Liver (tissue), 8 donors: ENCODE measurements at regions not wholly inside any gene's neighbourhood (a gene's known extent, or its start where the extent isn't known, plus 50 kb on each side); places are given as distances from the start of the nearest gene placed in this dataset.
A peak's percentile ranks its signal among the peaks of the same experiment; 100 is the strongest.

Experiments used
- DNase-seq: peaks from one replicate; pipeline ENCODE4 v3.0.0-alpha.2; 2017; ENCODE audit warnings: low spot score
- H3K27ac ChIP-seq, 2 donors: one replicate each; pipeline ENCODE4 v1.7.0; 2013; ENCODE audit warnings: inconsistent platforms in 2 of 2, low read length in 2 of 2, control low read depth in 1 of 2, low read depth in 1 of 2, mild to moderate bottlenecking in 1 of 2
- H3K27me3 ChIP-seq, 4 donors: one replicate each; pipeline versions ENCODE4 v1.6.1 to v1.7.0; 2013; ENCODE audit warnings: low read length in 3 of 4, inconsistent platforms in 1 of 4, mild to moderate bottlenecking in 1 of 4, moderate library complexity in 1 of 4; ENCODE audit not compliant: control insufficient read depth in 4 of 4, insufficient read depth in 4 of 4
- H3K36me3 ChIP-seq, 4 donors: one replicate each; pipeline versions ENCODE4 v1.6.1 to v1.7.0; 2013; ENCODE audit warnings: low read length in 3 of 4, mild to moderate bottlenecking in 3 of 4, low read depth in 1 of 4, moderate library complexity in 1 of 4; ENCODE audit not compliant: control insufficient read depth in 4 of 4, insufficient read depth in 3 of 4
- H3K4me1 ChIP-seq, 4 donors: one replicate each; pipeline versions ENCODE4 v1.6.1 to v1.7.0; 2013; ENCODE audit warnings: low read length in 3 of 4, mild to moderate bottlenecking in 3 of 4, moderate library complexity in 1 of 4; ENCODE audit not compliant: control insufficient read depth in 4 of 4, insufficient read depth in 4 of 4
- H3K4me3 ChIP-seq, 3 donors: one replicate each; pipeline versions ENCODE4 v1.6.1 to v1.7.0; 2013; ENCODE audit warnings: low read length in 3 of 3, control low read depth in 1 of 3, low read depth in 1 of 3, mild to moderate bottlenecking in 1 of 3
- H3K9ac ChIP-seq, 2 donors: one replicate each; pipeline ENCODE4 v1.7.0; 2013; ENCODE audit warnings: low read length in 2 of 2, mild to moderate bottlenecking in 2 of 2, moderate library complexity in 2 of 2, control low read depth in 1 of 2, low read depth in 1 of 2
- H3K9me3 ChIP-seq, 4 donors: one replicate each; pipeline versions ENCODE4 v1.6.1 to v1.7.0; 2013; ENCODE audit warnings: low read length in 3 of 4; ENCODE audit not compliant: control insufficient read depth in 4 of 4
- ATF3 ChIP-seq: IDR thresholded peaks from 2 replicates; pipeline ENCODE4 v1.6.1; 2016; ENCODE audit warnings: antibody characterized with exemption
- CTCF ChIP-seq: fragments of 150-350 bp; IDR thresholded peaks from 2 replicates; pipeline ENCODE4 v1.5.1; 2017; ENCODE audit warnings: improper control_type of control experiment, low read depth, low read length; ENCODE audit not compliant: missing input control
- EGR1 ChIP-seq, 2 donors: IDR thresholded peaks; 2 replicates each; pipeline ENCODE4 v1.6.1; 2016 to 2018; ENCODE audit warnings: antibody characterized with exemption in 2 of 2, low read depth in 2 of 2
- HNF4A ChIP-seq, 2 donors: conservative IDR thresholded peaks; 2 replicates each; pipeline ENCODE4 v1.6.1; 2016; ENCODE audit warnings: antibody characterized with exemption in 2 of 2, mild to moderate bottlenecking in 2 of 2
- HNF4G ChIP-seq: IDR thresholded peaks from 2 replicates; pipeline ENCODE4 v1.6.1; 2016; ENCODE audit warnings: antibody characterized with exemption
- NR2F2 ChIP-seq: IDR thresholded peaks from 2 replicates; pipeline ENCODE4 v1.6.1; 2016; ENCODE audit warnings: antibody characterized with exemption
- RAD21 ChIP-seq, 2 donors: IDR thresholded peaks; 2 replicates each; pipeline ENCODE4 v1.6.1; 2016; ENCODE audit warnings: antibody characterized with exemption in 2 of 2, mild to moderate bottlenecking in 2 of 2
- REST ChIP-seq: IDR thresholded peaks from 2 replicates; pipeline ENCODE4 v1.6.1; 2016; ENCODE audit warnings: antibody characterized with exemption, mild to moderate bottlenecking
- RXRA ChIP-seq, 2 donors: IDR thresholded peaks; 2 replicates each; pipeline ENCODE4 v1.6.1; 2017 to 2018; ENCODE audit warnings: antibody characterized with exemption in 2 of 2, mild to moderate bottlenecking in 1 of 2
- SP1 ChIP-seq: IDR thresholded peaks from 2 replicates; pipeline ENCODE4 v1.6.1; 2018; ENCODE audit warnings: antibody characterized with exemption, mild to moderate bottlenecking
- TAF1 ChIP-seq: conservative IDR thresholded peaks from 2 replicates; pipeline ENCODE4 v1.6.1; 2016; ENCODE audit warnings: antibody characterized with exemption, mild to moderate bottlenecking
- ZBTB33 ChIP-seq: IDR thresholded peaks from 2 replicates; pipeline ENCODE4 v1.6.1; 2016; ENCODE audit warnings: antibody characterized with exemption
- WGBS: extraction: QIAGEN DNeasy Blood & Tissue Kit; methylation state at CpG from one replicate; pipeline ENCODE4 v1.1.7; 2013; 5-methylcytosine and 5-hydroxymethylcytosine counted together
- donor health status: healthy.
- donor health status: healthy.
- donor health status: healthy.
- donor health status: healthy.
- donor health status: healthy.

GRCh38 chr4:183838987-183839712 is 66.0 kb upstream of the STOX2 start:
- H3K27ac ChIP-seq = no peak overlapping the region
- TF ChIP-seq ZBTB33 = no peak
- no peak for TF ChIP-seq NR2F2
- peak; percentile 35 for TF ChIP-seq CTCF
- no peak for TF ChIP-seq REST
- peak; percentile 82 to 84 for TF ChIP-seq RAD21 (IDR thresholded peaks at IDR 0.05)
- WGBS = 67% methylated on average over 16 of the region's 16 CpGs

GRCh38 chr4:183840311-183840710 is 64.8 kb upstream of the STOX2 start:
- Histone ChIP-seq H3K9me3 (no peaks in the 10 kb centered on the region), H3K27me3 (peaks cover 0 to 4% (median 0%) of the 10 kb centered on the region in 4 donors), H3K4me3 (no peak overlapping the region), H3K36me3 (no peaks in the 10 kb centered on the region), H3K4me1 (no peaks in the 10 kb centered on the region), H3K27ac (no peak overlapping the region), H3K9ac (no peak overlapping the region)
- WGBS = 12% methylated on average over 5 of the region's 5 CpGs
- DNase-seq = peak; percentile 74
- TF ChIP-seq HNF4A (conservative IDR thresholded peaks at IDR 0.05) (no peak), TAF1 (no peak), CTCF (peak; percentile 83), SP1 (no peak), RXRA (IDR thresholded peaks at IDR 0.05) (no peak), REST (no peak), HNF4G (no peak), NR2F2 (no peak), EGR1 (IDR thresholded peaks at IDR 0.05; ENCODE audit: low read depth in 2 of 2) (no peak), ATF3 (no peak), RAD21 (IDR thresholded peaks at IDR 0.05) (peak; percentile 99)

More at GRCh38 chr4:183838987-183839712, 66.0 kb upstream of the STOX2 start:
- Histone ChIP-seq H3K4me3 (no peak overlapping the region), H3K36me3 (no peaks in the 10 kb centered on the region), H3K9ac (no peak overlapping the region), H3K27me3 (peaks cover 0 to 4% (median 0%) of the 10 kb centered on the region in 4 donors), H3K4me1 (no peaks in the 10 kb centered on the region), H3K9me3 (no peaks in the 10 kb centered on the region)
- DNase-seq = no peak
